Spleen (tissue), 11 donors: ENCODE measurements at regions not wholly inside any gene's neighbourhood (a gene's known extent, or its start where the extent isn't known, plus 50 kb on each side); places are given as distances from the start of the nearest gene placed in this dataset.
"Not testable (repeated sequence)": the region's sequence is repeated elsewhere in the genome, so short reads cannot be mapped to it uniquely, and the experiment has no call there.

Experiments used
- DNase-seq: peaks from one replicate; pipeline ENCODE4 v3.0.0-alpha.2; 2020
- H3K27ac ChIP-seq, 8 donors: fragments of 200-600 bp; sonication (generic) in 7 of 8; 1 replicate in 4 of 8; 2 replicates in 4 of 8; pipeline versions ENCODE4 v1.5.0 to v1.8.0; 2016 to 2021; ENCODE audit warnings: inconsistent platforms in 4 of 8, mild to moderate bottlenecking in 4 of 8, moderate library complexity in 1 of 8
- H3K27me3 ChIP-seq, 7 donors: fragments of 200-600 bp; sonication (generic) in 6 of 7; replicated peaks in 1 of 7; 1 replicate in 4 of 7; 2 replicates in 3 of 7; pipeline versions ENCODE4 v1.5.0 to v1.8.0; 2016 to 2021; ENCODE audit warnings: inconsistent platforms in 3 of 7, mild to moderate bottlenecking in 1 of 7
- H3K36me3 ChIP-seq, 6 donors: fragments of 200-600 bp; sonication (generic) in 5 of 6; 1 replicate in 4 of 6; 2 replicates in 2 of 6; pipeline versions ENCODE4 v1.5.0 to v1.8.0; 2016 to 2021; ENCODE audit warnings: inconsistent platforms in 2 of 6
- H3K4me1 ChIP-seq, 6 donors: fragments of 200-600 bp; sonication (generic) in 5 of 6; 1 replicate in 3 of 6; 2 replicates in 3 of 6; pipeline versions ENCODE4 v1.5.0 to v1.8.0; 2016 to 2021; ENCODE audit warnings: inconsistent platforms in 3 of 6
- H3K4me3 ChIP-seq, 8 donors: fragments of 200-600 bp; sonication (generic) in 7 of 8; 1 replicate in 4 of 8; 2 replicates in 4 of 8; pipeline versions ENCODE4 v1.5.0 to v1.8.0; 2016 to 2021; ENCODE audit warnings: inconsistent platforms in 4 of 8, mild to moderate bottlenecking in 4 of 8, moderate library complexity in 2 of 8
- H3K9me3 ChIP-seq, 8 donors: fragments of 200-600 bp; sonication (generic) in 7 of 8; 1 replicate in 4 of 8; 2 replicates in 4 of 8; pipeline versions ENCODE4 v1.5.0 to v1.8.0; 2016 to 2021; ENCODE audit warnings: inconsistent platforms in 4 of 8
- WGBS, 5 donors: extraction: QIAGEN DNeasy Blood & Tissue Kit in 3 of 5; methylation state at CpG; one replicate each; pipeline versions ENCODE4 v1.1.5 to v1.1.7; 2013 to 2018; 5-methylcytosine and 5-hydroxymethylcytosine counted together
- intact Hi-C: fragments of 100-400 bp; cut with DNase I; formaldehyde crosslinking; loops from one replicate; pipeline ENCODE4 v1.15.0; 2023; ENCODE audit warnings: low total_unique reads
- donor health status: healthy with polysubstance abuse.
- donor health status: DM: no; HTN: no; CAD: no; lungs with moderate emphysema.
- donor health status: DM: no; HTN: no; CAD: no.
- donor health status: Bipolar disorder and iron deficiency.
- donor health status: healthy.
- donor health status: DM: no; HTN: no; CAD: no.
- donor health status: DM: yes; HTN: yes; CAD: no.

DNA sequence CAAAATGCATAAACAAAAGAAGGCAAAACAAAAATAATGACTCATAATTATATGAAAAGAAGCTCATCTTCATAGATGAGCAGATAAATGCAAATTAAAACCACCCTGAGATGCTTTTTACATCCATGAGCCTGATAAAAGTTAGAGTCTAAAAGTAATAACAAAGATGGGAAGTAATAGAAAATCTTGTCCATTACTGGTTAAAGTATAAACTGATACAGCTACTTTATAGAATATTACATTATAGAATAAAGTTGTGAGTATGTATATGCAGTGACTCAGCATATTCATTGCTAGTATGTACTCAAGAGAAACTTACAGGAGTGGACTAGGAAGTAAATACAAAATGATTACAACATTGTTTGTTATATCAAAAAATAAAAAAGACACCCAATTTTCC is 333.0 kb downstream of the OR4F29 start:
- H3K27me3 ChIP-seq, H3K9me3 ChIP-seq, H3K36me3 ChIP-seq, intact Hi-C loops, H3K4me1 ChIP-seq, DNase-seq, H3K27ac ChIP-seq, H3K4me3 ChIP-seq: not testable (repeated sequence)

DNA sequence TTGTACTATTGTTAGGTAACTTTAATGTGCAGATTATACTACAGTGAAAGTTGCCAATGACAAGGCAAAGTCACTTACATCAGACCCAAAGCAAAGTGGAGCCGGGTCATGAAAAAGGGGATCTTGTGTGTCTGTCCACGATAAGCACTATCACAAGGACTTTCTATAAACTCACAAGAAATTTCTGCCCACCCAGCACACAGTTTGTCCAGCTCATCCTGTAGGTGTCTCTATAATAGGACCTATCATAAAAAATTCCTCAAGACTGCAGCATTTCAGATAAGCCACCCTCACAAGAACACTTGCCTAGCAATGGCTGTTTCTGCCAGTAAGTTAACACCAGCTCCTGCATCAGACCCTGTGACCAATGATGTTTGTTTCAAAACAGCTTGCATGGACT is 335.9 kb downstream of the OR4F29 start:
- 33 to 86% (median 64%) methylated on average over 1 to 2 of the region's 2 CpGs for WGBS, 5 donors
- DNase-seq, H3K4me3 ChIP-seq, H3K9me3 ChIP-seq, H3K27me3 ChIP-seq, H3K4me1 ChIP-seq, H3K27ac ChIP-seq, intact Hi-C loops, H3K36me3 ChIP-seq: not testable (repeated sequence)

DNA sequence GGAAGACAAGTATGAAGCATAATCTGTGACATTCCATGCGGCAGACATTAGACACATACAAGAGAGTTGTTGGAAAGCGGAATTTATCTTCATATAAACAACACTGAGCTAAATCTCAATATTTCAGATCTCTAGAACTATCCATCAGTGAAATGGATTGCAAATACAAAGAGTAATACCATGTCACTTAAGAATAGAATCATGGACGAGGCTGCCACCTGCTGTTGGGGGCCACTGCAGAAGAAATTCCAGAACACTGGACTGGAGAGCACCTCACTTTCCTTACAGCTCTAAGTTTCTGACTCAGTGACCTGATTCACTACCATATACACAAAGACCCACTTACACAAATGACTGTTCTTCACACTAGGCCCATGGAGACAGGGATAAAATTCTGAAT is 346.7 kb downstream of the OR4F29 start:
- H3K27me3 ChIP-seq, H3K4me3 ChIP-seq, H3K9me3 ChIP-seq, H3K27ac ChIP-seq, DNase-seq, H3K36me3 ChIP-seq, H3K4me1 ChIP-seq, intact Hi-C loops: not testable (repeated sequence)
- 62% methylated on average over 2 of the region's 3 CpGs; no CpG with 5 or more reads in 4 of the 5 donors for WGBS, 5 donors

DNA sequence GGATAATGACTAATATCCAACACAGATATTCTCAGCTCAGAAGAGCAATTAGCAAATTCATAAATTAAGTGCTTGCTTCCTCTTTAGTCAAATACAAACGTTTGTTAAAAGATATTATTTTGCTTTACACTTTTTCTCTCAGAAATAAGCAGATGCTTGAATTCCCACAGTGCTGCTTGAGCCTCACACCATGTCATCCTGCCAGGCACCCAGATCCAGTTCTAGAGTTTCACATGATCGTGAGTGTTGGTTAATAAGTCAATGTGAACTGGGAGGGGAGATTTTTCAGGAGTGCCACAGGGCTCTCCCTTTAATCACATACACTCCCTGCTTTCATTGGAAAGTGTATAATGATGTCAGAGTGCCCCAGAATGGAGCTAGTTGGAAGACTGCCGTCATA is 352.0 kb downstream of the OR4F29 start:
- H3K27ac ChIP-seq, H3K9me3 ChIP-seq, DNase-seq, intact Hi-C loops, H3K4me3 ChIP-seq, H3K27me3 ChIP-seq, H3K4me1 ChIP-seq, H3K36me3 ChIP-seq: not testable (repeated sequence)
- 28 to 78% (median 57%) methylated on average over 1 to 2 of the region's 3 CpGs; no CpG with 5 or more reads in 2 of the 5 donors for WGBS, 5 donors

DNA sequence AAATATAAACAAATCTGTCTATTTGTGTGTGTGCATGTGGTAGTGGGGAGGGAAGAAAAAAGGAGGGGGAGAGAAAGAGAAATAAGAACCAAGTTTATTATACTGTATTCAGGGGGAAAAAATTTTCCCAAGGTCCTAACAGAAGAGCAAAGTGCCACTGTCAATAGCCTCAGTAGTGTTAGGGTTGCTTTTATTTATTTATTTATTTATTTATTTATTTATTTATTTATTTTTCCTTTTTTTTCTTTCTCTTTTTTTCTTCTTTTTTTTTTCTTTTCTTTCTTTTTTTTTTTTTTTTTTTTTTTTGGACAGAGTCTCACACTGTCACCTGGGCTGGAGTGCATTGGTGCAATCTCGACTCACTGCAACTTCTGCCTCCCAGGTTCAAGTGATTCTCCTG is 352.7 kb downstream of the OR4F29 start:
- DNase-seq, H3K4me1 ChIP-seq, intact Hi-C loops, H3K36me3 ChIP-seq, H3K4me3 ChIP-seq, H3K9me3 ChIP-seq, H3K27me3 ChIP-seq, H3K27ac ChIP-seq: not testable (repeated sequence)
- 80% methylated on average over 1 of the region's 1 CpG; no CpG with 5 or more reads in 4 of the 5 donors for WGBS, 5 donors

DNA sequence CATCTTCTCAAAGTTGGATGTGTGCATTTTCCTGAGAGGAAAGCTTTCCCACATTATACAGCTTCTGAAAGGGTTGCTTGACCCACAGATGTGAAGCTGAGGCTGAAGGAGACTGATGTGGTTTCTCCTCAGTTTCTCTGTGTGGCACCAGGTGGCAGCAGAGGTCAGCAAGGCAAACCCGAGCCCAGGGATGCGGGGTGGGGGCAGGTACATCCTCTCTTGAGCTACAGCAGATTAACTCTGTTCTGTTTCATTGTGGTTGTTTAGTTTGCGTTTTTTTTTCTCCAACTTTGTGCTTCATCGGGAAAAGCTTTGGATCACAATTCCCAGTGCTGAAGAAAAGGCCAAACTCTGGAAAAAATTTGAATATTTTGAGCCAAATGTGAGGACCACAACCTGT is 360.2 kb downstream of the OR4F29 start:
- H3K27me3 ChIP-seq, H3K9me3 ChIP-seq, H3K4me3 ChIP-seq, H3K27ac ChIP-seq, intact Hi-C loops, H3K36me3 ChIP-seq, DNase-seq, H3K4me1 ChIP-seq: not testable (repeated sequence)
- WGBS, 5 donors, result 1% methylated on average over 4 of the region's 4 CpGs; no CpG with 5 or more reads in 4 of the 5 donors

DNA sequence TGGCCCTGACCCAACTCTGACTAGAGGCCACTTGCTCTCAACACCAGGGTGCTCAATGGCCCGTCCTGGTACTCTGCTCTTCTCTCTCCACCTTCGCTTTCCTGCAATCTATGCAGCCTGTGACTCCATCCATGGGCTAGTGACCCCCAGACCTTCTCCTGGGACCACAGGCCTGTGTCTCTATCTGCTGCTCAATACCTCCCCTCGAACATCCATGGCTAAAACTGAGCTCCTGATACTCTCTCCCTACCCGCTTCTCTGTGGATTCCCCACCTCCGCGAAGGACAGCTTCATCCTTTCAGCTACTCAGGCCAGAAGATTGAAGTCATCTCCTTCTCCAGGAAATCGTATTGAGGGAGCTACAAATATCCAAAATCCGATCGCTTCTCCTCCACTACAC is 363.4 kb downstream of the OR4F29 start:
- H3K4me3 ChIP-seq, H3K27me3 ChIP-seq, H3K4me1 ChIP-seq, H3K9me3 ChIP-seq, H3K36me3 ChIP-seq, intact Hi-C loops, H3K27ac ChIP-seq, DNase-seq: not testable (repeated sequence)
- 76 to 88% methylated on average over 7 of the region's 9 CpGs; no CpG with 5 or more reads in 3 of the 5 donors for WGBS, 5 donors

DNA sequence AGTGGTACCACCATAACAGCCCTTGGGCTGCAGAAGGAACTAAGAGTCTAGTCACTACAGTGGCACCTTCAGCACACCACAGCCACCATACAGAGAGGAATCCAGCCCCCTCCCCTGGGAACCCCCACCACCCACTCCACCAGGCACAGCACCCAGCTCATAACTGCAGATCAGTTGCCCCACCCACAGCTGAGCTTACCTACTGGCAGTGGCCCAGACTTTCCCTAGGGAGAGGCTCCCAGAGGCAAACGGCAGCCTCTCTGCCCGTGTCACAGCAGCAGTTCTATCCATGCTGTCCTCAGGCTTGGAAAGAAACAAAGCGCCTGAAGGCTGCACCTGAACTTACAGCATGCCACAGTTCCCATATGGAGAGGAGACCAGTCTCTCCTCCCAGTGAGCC is 372.3 kb downstream of the OR4F29 start:
- H3K4me1 ChIP-seq, H3K27ac ChIP-seq, H3K9me3 ChIP-seq, H3K4me3 ChIP-seq, intact Hi-C loops, H3K36me3 ChIP-seq, DNase-seq, H3K27me3 ChIP-seq: not testable (repeated sequence)
- WGBS, 5 donors, result 78 to 87% methylated on average over 3 of the region's 3 CpGs; no CpG with 5 or more reads in 3 of the 5 donors

DNA sequence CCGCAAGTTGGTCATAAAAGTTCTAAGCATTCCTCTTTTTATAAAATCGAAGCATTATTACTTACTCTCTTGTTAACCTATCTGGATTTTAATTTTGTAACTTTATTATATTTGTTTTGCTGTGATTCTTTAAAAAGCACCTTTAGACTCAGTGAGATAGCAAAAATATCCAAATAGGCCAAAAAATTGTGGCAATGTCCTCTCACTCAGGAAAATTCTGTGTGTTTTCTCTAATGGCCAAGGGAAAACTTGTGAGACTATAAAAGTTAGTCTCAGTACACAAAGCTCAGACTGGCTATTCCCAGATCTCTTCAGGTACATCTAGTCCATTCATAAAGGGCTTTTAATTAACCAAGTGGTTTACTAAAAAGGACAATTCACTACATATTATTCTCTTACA is 386.4 kb downstream of the OR4F29 start, which contains the start of gene OR4F5:
OR4F5 (plus strand) TSS at position 301 of the 400 bp plus-strand sequence.
- H3K4me1 ChIP-seq, DNase-seq, H3K4me3 ChIP-seq, H3K27me3 ChIP-seq, H3K36me3 ChIP-seq, H3K9me3 ChIP-seq, intact Hi-C loops, H3K27ac ChIP-seq: not testable (repeated sequence)
- WGBS, 5 donors, result no CpG with 5 or more reads among the region's 2 CpGs

DNA sequence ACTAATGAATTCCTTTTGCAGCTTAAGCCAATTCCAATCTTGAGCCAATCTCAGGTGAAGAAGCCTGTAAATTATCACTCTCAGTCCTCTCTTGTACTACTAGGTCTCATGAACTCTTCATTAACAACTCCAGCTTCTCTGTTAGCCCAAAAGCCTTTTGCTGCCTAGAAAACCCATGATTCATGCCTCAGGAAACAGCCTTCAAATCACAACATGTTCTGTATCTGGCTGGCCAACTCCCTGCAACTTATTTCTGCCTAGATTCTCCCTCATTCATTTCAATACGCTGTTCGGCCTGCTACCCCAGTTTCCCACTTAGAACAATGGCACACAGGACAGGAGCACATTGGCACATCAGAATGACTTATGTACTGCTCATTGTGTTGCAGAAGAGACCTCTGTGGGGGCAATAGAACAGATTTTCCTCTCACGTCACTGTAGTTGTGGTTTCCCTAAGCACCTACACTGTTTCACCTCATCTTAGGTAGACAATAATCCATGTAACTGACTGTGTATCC is 395.4 kb downstream of the OR4F29 start:
- H3K27me3 ChIP-seq, H3K36me3 ChIP-seq, H3K9me3 ChIP-seq, intact Hi-C loops, DNase-seq, H3K27ac ChIP-seq, H3K4me3 ChIP-seq, H3K4me1 ChIP-seq: not testable (repeated sequence)
- 47 to 67% (median 58%) methylated on average over 2 to 3 of the region's 3 CpGs for whole genome bisulfite sequencing, 5 donors

DNA sequence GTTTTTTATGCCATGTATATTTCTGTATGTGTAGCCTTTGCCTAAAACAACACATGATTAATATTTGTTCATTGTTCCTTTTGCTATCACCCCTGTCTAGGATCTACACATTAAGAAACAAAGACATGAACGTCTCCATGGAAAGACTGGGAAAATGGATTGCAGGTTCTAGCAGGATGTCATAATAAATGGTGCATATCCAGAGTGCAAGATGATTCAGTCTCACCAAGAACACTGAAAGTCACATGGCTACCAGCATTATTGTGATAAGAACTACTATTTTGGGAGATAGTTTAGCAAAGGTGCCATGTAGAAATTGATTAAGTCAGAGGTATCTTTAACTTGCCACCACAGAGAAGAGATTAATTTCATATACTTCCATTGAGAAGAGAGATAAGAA is 398.3 kb downstream of the OR4F29 start:
- DNase-seq, H3K9me3 ChIP-seq, H3K27ac ChIP-seq, H3K4me1 ChIP-seq, H3K27me3 ChIP-seq, H3K36me3 ChIP-seq, intact Hi-C loops, H3K4me3 ChIP-seq: not testable (repeated sequence)
- WGBS, 5 donors, result 60 to 83% methylated on average over 1 of the region's 1 CpG; no CpG with 5 or more reads in 3 of the 5 donors

DNA sequence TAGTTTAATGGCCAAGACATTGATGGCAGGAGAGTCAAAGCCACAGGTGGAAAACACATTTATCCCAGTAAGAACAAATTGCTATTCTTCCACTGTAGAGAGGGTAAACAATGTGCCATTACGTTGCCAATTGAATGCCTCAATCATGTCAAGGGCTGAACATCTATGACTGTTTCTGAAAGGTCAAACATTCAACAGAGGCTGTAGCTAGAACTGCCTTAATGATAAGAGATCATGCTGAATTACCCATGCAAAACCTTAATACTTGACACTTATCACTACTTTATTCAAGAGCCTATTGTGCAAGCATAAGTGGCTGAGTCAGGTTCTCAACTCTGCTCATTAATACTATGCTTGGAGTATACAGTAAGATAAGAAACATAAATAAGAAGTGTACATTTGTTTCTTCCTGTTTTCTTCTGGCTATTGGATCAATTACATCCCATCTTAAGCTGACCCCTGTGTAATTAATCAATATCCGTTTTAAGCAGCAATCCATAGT is 409.5 kb downstream of the OR4F29 start:
- H3K4me3 ChIP-seq, H3K4me1 ChIP-seq, intact Hi-C loops, H3K36me3 ChIP-seq, H3K27me3 ChIP-seq, H3K27ac ChIP-seq, H3K9me3 ChIP-seq, DNase-seq: not testable (repeated sequence)
- no CpG with 5 or more reads among the region's 2 CpGs for WGBS, 5 donors
